PC-3 (cell line): ENCODE measurements at regions not wholly inside any gene's neighbourhood (a gene's known extent, or its start where the extent isn't known, plus 50 kb on each side); places are given as distances from the start of the nearest gene placed in this dataset.

ENCODE experiments used
- EZH2 ChIP-seq: fragments of 300-600 bp; sonication (generic); IDR thresholded peaks from one replicate; pipeline ENCODE4 v1.6.1; 2017; ENCODE audit warnings: antibody characterized with exemption, mild to moderate bottlenecking, low read length; ENCODE audit not compliant: unreplicated experiment
- TF ChIP-seq, protein P1 (sequence below): fragments of 300-600 bp; sonication (generic); conservative IDR thresholded peaks from 2 replicates; pipeline ENCODE4 v1.5.1; 2017; ENCODE audit warnings: antibody characterized with exemption, low read depth, mild to moderate bottlenecking, low read length

DNA sequence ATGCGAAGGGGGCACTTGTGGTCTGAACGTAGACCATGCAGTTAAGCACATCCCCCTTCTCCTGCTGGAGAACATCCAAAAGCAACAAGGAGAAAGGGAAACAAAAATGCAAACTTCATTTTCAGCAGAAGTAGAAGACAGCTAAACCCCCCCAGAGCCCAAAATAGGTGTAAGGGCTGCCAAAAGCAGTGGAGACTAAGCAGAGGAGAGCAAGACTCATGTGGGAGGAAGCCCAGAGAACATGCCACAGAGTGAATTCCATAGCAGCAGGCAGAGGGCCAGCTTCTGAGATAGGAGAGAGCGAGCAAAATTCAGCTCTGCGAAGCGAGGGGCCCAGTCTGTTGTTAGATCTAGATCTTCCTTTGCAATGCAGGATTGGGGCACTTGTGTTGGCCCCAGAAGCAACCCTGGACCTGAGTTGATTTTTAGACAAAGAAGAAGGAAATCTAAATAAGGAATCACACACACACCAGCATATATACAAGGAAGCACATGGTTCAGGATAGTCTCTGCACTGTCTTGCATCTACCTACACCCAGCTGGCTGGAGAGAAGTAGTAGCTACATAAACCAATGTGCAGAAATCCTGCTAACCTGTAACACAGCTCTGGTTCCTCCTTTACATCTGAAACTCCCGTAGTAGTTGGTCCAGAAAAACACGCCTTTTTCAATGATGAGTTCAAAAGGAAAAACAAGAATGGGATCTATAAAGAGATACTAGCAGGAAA lies 199.6 kb downstream of the SPRY2 start:
- TF ChIP-seq, protein P1, sequence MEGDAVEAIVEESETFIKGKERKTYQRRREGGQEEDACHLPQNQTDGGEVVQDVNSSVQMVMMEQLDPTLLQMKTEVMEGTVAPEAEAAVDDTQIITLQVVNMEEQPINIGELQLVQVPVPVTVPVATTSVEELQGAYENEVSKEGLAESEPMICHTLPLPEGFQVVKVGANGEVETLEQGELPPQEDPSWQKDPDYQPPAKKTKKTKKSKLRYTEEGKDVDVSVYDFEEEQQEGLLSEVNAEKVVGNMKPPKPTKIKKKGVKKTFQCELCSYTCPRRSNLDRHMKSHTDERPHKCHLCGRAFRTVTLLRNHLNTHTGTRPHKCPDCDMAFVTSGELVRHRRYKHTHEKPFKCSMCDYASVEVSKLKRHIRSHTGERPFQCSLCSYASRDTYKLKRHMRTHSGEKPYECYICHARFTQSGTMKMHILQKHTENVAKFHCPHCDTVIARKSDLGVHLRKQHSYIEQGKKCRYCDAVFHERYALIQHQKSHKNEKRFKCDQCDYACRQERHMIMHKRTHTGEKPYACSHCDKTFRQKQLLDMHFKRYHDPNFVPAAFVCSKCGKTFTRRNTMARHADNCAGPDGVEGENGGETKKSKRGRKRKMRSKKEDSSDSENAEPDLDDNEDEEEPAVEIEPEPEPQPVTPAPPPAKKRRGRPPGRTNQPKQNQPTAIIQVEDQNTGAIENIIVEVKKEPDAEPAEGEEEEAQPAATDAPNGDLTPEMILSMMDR, result no peak
- no peak for TF ChIP-seq EZH2
